GM23338 (cell line): ENCODE measurements at regions not wholly inside any gene's neighbourhood (a gene's known extent, or its start where the extent isn't known, plus 50 kb on each side); places are given as distances from the start of the nearest gene placed in this dataset.

Experiments
- CREB1 ChIP-seq: fragments of 250-450 bp; sonication (Bioruptor Pico); IDR thresholded peaks from 2 replicates; pipeline ENCODE4 v1.5.0; 2020; ENCODE audit warnings: low read depth, mild to moderate bottlenecking, moderate library complexity
- EZH2 ChIP-seq: fragments of 200-600 bp; sonication (generic); IDR thresholded peaks from one replicate; pipeline ENCODE4 v1.8.0; 2017; ENCODE audit warnings: antibody characterized with exemption, mild to moderate bottlenecking, low read depth; ENCODE audit not compliant: unreplicated experiment
- EZH2phosphoT487 ChIP-seq: fragments of 200-600 bp; sonication (generic); IDR thresholded peaks from one replicate; pipeline ENCODE4 v1.8.1; 2018; ENCODE audit warnings: antibody characterized with exemption; ENCODE audit not compliant: unreplicated experiment
- JUNB ChIP-seq: IDR thresholded peaks from one replicate; pipeline ENCODE4 v1.6.1; 2016; ENCODE audit warnings: antibody characterized with exemption; ENCODE audit not compliant: unreplicated experiment
- POLR2AphosphoS5 ChIP-seq: IDR thresholded peaks from 2 replicates; pipeline ENCODE4 v1.6.1; 2016; ENCODE audit warnings: antibody characterized with exemption, low read depth
- ZNF114 ChIP-seq: fragments of 250-450 bp; sonication (Bioruptor Pico); IDR thresholded peaks from 2 replicates; pipeline ENCODE4 v1.5.0; 2020; ENCODE audit warnings: mild to moderate bottlenecking, moderate library complexity
- TF ChIP-seq, protein P1 (sequence below), 2 experiments: fragments of 200-600 bp in 1 of 2; sonication (generic) in 1 of 2; conservative IDR thresholded peaks; 2 replicates each; pipeline versions ENCODE4 v1.5.1 to v1.6.1; 2016 to 2017; ENCODE audit warnings: antibody characterized with exemption in 2 of 2, low read depth in 2 of 2, mild to moderate bottlenecking in 2 of 2, moderate library complexity in 1 of 2
- TF ChIP-seq, protein P2 (sequence below): IDR thresholded peaks from 2 replicates; pipeline ENCODE4 v1.6.1; 2016; ENCODE audit warnings: antibody characterized with exemption
- TF ChIP-seq, protein P3 (sequence below): IDR thresholded peaks from one replicate; pipeline ENCODE4 v1.6.1; 2018; ENCODE audit warnings: antibody characterized with exemption; ENCODE audit not compliant: unreplicated experiment

DNA sequence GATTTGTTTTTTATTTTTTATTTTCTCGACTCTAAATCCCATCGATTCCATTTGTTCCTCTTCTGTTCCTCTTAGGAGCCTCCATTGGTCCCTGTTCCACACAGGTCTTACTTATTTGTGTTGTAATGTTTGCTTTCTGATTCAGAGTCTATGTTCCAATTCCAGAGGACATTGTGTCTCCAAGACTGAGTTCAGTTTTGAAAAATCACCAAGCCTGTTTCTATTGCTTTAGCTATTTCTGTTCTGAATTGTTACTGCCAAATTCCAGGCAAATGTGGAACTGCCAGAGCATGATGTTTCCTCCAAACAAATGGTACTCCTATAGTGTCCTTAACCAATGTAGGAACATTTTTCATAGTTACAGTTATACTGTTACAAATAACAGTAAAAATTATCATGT is 270.9 kb upstream of the SPTLC3 start:
- TF ChIP-seq EZH2 (no peak), POLR2AphosphoS5 (no peak), CREB1 (no peak), JUNB (no peak), ZNF114 (CRISPR knock-in tag) (no peak), EZH2phosphoT487 (no peak)
- TF ChIP-seq, protein P1, sequence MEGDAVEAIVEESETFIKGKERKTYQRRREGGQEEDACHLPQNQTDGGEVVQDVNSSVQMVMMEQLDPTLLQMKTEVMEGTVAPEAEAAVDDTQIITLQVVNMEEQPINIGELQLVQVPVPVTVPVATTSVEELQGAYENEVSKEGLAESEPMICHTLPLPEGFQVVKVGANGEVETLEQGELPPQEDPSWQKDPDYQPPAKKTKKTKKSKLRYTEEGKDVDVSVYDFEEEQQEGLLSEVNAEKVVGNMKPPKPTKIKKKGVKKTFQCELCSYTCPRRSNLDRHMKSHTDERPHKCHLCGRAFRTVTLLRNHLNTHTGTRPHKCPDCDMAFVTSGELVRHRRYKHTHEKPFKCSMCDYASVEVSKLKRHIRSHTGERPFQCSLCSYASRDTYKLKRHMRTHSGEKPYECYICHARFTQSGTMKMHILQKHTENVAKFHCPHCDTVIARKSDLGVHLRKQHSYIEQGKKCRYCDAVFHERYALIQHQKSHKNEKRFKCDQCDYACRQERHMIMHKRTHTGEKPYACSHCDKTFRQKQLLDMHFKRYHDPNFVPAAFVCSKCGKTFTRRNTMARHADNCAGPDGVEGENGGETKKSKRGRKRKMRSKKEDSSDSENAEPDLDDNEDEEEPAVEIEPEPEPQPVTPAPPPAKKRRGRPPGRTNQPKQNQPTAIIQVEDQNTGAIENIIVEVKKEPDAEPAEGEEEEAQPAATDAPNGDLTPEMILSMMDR (conservative IDR thresholded peaks at IDR 0.05; ENCODE audit: low read depth in 2 of 2): no peak
- TF ChIP-seq, protein P2, sequence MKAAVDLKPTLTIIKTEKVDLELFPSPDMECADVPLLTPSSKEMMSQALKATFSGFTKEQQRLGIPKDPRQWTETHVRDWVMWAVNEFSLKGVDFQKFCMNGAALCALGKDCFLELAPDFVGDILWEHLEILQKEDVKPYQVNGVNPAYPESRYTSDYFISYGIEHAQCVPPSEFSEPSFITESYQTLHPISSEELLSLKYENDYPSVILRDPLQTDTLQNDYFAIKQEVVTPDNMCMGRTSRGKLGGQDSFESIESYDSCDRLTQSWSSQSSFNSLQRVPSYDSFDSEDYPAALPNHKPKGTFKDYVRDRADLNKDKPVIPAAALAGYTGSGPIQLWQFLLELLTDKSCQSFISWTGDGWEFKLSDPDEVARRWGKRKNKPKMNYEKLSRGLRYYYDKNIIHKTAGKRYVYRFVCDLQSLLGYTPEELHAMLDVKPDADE: no peak
- TF ChIP-seq, protein P3, sequence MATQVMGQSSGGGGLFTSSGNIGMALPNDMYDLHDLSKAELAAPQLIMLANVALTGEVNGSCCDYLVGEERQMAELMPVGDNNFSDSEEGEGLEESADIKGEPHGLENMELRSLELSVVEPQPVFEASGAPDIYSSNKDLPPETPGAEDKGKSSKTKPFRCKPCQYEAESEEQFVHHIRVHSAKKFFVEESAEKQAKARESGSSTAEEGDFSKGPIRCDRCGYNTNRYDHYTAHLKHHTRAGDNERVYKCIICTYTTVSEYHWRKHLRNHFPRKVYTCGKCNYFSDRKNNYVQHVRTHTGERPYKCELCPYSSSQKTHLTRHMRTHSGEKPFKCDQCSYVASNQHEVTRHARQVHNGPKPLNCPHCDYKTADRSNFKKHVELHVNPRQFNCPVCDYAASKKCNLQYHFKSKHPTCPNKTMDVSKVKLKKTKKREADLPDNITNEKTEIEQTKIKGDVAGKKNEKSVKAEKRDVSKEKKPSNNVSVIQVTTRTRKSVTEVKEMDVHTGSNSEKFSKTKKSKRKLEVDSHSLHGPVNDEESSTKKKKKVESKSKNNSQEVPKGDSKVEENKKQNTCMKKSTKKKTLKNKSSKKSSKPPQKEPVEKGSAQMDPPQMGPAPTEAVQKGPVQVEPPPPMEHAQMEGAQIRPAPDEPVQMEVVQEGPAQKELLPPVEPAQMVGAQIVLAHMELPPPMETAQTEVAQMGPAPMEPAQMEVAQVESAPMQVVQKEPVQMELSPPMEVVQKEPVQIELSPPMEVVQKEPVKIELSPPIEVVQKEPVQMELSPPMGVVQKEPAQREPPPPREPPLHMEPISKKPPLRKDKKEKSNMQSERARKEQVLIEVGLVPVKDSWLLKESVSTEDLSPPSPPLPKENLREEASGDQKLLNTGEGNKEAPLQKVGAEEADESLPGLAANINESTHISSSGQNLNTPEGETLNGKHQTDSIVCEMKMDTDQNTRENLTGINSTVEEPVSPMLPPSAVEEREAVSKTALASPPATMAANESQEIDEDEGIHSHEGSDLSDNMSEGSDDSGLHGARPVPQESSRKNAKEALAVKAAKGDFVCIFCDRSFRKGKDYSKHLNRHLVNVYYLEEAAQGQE: no peak
